Thoracic aorta (tissue), 2 donors: ENCODE measurements at regions not wholly inside any gene's neighbourhood (a gene's known extent, or its start where the extent isn't known, plus 50 kb on each side); places are given as distances from the start of the nearest gene placed in this dataset.

Experiments used
- ATAC-seq: fragments of 150-250 bp; one replicate; pipeline ENCODE4 v1.8.0; 2017; ENCODE audit warnings: low read depth; ENCODE audit not compliant: insufficient number of reproducible peaks, low FRiP score
- DNase-seq: peaks from one replicate; pipeline ENCODE4 v3.0.0-alpha.2; 2020; ENCODE audit warnings: low spot score
- H3K27ac ChIP-seq, 2 donors: fragments of 200-600 bp; sonication (generic); 1 replicate in 1 of 2; 2 replicates in 1 of 2; pipeline ENCODE4 v1.5.1; 2016; ENCODE audit warnings: mild to moderate bottlenecking in 2 of 2, moderate library complexity in 2 of 2
- H3K27me3 ChIP-seq: fragments of 200-600 bp; sonication (generic); replicated peaks from 2 replicates; pipeline ENCODE4 v1.6.0; 2016; ENCODE audit warnings: mild to moderate bottlenecking; ENCODE audit not compliant: insufficient read depth
- H3K36me3 ChIP-seq: fragments of 200-600 bp; sonication (generic); one replicate; pipeline ENCODE4 v1.5.1; 2016
- H3K4me1 ChIP-seq, 2 donors: fragments of 200-600 bp; sonication (generic); 1 replicate in 1 of 2; 2 replicates in 1 of 2; pipeline versions ENCODE4 v1.5.1 to v1.6.0; 2016; ENCODE audit warnings: low read depth in 2 of 2, mild to moderate bottlenecking in 1 of 2; ENCODE audit not compliant: control insufficient read depth in 1 of 2
- H3K4me3 ChIP-seq: fragments of 200-600 bp; sonication (generic); 2 replicates; pipeline ENCODE4 v1.5.1; 2016; ENCODE audit warnings: mild to moderate bottlenecking
- H3K9me3 ChIP-seq: fragments of 200-600 bp; sonication (generic); 2 replicates; pipeline ENCODE4 v1.5.1; 2016
- TF ChIP-seq, protein P1 (sequence below): fragments of 200-600 bp; sonication (generic); IDR thresholded peaks from one replicate; pipeline ENCODE4 v1.5.1; 2019; ENCODE audit warnings: antibody characterized with exemption

DNA sequence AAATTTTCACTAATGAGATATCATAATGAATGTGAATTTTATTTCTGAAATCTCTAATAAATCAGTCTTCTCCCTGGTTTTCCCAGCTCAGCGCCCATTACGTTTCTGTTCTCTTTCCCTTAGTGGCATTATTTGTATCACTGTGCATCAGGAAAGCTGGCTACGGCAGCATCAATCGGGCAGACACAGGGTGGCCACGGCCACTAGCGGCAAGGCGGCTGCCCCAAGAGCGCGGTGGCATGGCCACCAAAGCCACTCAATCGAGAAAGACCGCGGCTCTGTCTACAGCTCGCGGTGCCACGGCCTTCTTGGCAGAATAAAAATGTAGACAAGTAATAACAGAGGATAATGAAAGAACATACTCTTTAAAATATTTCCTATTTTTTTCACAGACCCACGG is 168.0 kb downstream of the RPIA start:
- H3K4me3 ChIP-seq = no peak overlapping the region
- H3K4me1 ChIP-seq = no peaks in the 10 kb centered on the region
- H3K27me3 ChIP-seq = no peaks in the 10 kb centered on the region
- H3K9me3 ChIP-seq = no peaks in the 10 kb centered on the region
- H3K36me3 ChIP-seq = no peaks in the 10 kb centered on the region
- ATAC-seq (no peak), DNase-seq (no peak)
- H3K27ac ChIP-seq = no peak overlapping the region
- TF ChIP-seq, protein P1, sequence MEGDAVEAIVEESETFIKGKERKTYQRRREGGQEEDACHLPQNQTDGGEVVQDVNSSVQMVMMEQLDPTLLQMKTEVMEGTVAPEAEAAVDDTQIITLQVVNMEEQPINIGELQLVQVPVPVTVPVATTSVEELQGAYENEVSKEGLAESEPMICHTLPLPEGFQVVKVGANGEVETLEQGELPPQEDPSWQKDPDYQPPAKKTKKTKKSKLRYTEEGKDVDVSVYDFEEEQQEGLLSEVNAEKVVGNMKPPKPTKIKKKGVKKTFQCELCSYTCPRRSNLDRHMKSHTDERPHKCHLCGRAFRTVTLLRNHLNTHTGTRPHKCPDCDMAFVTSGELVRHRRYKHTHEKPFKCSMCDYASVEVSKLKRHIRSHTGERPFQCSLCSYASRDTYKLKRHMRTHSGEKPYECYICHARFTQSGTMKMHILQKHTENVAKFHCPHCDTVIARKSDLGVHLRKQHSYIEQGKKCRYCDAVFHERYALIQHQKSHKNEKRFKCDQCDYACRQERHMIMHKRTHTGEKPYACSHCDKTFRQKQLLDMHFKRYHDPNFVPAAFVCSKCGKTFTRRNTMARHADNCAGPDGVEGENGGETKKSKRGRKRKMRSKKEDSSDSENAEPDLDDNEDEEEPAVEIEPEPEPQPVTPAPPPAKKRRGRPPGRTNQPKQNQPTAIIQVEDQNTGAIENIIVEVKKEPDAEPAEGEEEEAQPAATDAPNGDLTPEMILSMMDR = no peak

DNA sequence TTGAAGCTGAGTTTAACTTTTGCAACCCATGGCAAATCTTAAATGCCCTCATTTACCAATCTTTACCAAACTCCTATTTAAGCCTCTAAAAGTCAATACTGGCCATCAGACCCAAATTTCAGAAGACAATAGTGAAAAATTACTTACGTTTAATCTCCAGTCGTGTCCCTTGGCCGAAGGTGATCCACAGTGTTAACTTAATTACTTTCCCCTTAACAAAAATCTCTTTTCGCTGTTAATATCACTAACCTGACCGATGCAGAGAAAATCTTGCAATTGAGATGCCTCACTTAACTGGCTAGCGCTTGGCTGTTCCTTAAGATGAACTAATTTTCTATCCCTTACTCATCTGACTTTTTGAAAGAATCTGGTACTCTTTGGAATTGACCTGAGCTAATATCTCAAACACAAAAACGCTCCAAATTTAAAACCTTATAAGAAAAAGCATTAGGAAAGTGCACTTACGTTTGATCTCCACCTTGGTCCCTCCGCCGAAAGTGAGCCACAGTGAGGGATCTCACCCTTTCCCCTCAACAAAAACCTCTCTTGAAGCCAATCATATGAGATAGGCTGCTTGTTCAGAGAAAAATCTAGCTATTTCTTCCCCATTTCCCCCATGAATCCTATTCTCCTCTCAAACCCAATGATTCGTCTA is 169.1 kb downstream of the RPIA start:
- H3K4me3 ChIP-seq = no peak overlapping the region
- no peaks in the 10 kb centered on the region for H3K27me3 ChIP-seq
- H3K4me1 ChIP-seq = no peaks in the 10 kb centered on the region
- DNase-seq (no peak), ATAC-seq (no peak)
- TF ChIP-seq, protein P1 = no peak
- no peaks in the 10 kb centered on the region for H3K9me3 ChIP-seq
- no peak overlapping the region for H3K27ac ChIP-seq
- H3K36me3 ChIP-seq = no peaks in the 10 kb centered on the region

DNA sequence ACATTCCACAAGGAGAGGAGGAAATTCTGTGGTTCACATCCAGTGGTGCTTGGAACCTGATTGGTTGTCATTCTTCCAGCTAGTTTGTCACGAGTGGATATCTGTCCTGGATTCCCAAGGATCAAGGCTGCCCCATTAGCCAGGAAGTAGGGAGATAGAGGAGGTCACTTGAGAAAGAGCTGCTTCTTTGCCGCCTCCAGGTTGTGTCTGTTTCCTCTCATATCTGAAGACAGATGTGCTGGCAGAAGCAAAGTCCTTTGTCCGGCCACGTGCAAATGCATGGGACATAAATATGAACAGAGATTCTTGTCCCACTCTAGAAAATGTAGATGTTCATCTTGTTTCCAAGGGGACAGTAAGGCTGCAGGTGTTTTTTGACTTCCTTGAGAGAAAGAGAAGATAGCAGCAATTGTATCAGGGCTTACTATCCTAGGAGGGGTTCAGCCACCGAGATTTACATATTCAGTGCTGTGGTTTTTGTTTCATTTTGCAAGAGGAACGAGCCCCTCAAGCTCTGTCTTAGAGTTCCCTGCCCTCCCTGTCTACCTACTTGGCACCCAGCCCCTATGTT is 174.4 kb downstream of the RPIA start:
- Histone ChIP-seq H3K27ac (no peak overlapping the region), H3K27me3 (no peaks in the 10 kb centered on the region), H3K4me1 (no peaks in the 10 kb centered on the region), H3K36me3 (no peaks in the 10 kb centered on the region), H3K9me3 (no peaks in the 10 kb centered on the region), H3K4me3 (no peak overlapping the region)
- ATAC-seq (no peak), DNase-seq (no peak)
- TF ChIP-seq, protein P1 = no peak

DNA sequence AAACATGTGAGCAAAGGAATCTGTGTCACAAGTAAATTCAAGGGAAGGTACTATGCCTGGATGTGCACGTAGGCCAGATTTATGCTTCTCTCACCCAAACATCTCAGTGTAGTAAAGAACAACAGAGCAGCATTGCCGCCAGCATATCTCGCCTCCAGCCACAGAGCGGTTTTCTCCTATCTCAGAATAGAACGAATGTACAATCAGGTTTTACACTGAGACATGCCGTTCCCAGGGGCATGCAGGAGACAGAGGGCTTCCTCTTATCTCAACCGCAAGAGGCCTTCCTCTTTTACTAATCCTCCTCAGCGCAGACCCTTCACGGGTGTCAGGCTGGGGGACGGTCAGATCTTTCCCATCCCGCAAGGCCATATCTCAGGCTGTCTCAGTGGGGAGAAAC is 175.3 kb downstream of the RPIA start:
- no peak for DNase-seq
- H3K27ac ChIP-seq = no peak overlapping the region
- H3K4me1 ChIP-seq = no peaks in the 10 kb centered on the region
- H3K9me3 ChIP-seq = no peaks in the 10 kb centered on the region
- no peak for ATAC-seq
- no peaks in the 10 kb centered on the region for H3K36me3 ChIP-seq
- TF ChIP-seq, protein P1 = no peak
- H3K27me3 ChIP-seq = no peaks in the 10 kb centered on the region
- H3K4me3 ChIP-seq = no peak overlapping the region

DNA sequence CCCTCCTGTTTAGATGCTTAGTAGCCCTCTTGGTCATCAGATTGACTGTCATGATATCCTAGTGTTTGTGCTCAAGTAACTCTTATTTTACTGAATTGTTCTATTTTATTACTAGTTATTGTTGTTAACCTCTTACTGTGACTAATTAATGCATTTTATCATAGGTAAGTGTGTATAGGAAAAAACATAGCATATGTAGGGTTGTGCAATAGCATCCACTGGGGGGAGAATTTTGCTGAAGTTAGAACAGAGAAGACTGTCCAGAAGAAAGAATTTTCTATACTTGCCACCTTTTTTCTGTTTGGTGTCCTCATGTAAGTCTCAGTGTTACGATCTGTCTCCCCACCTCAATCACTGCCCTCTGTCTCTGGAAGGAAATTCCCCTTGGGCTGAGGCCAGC is 177.4 kb downstream of the RPIA start:
- Histone ChIP-seq H3K27ac (no peak overlapping the region), H3K27me3 (no peaks in the 10 kb centered on the region), H3K9me3 (no peaks in the 10 kb centered on the region), H3K4me1 (no peaks in the 10 kb centered on the region), H3K4me3 (no peak overlapping the region), H3K36me3 (no peaks in the 10 kb centered on the region)
- TF ChIP-seq, protein P1 = no peak
- DNase-seq (no peak), ATAC-seq (no peak)
